GM18498 (cell line): ENCODE measurements at regions not wholly inside any gene's neighbourhood (a gene's known extent, or its start where the extent isn't known, plus 50 kb on each side); places are given as distances from the start of the nearest gene placed in this dataset.

ENCODE experiments used
- ATAC-seq: cut with Tn5 transposase; IDR thresholded peaks from one replicate; pipeline ENCODE4 v1.9.1; 2021; ENCODE audit warnings: mild to moderate bottlenecking, moderate library complexity; ENCODE audit not compliant: unreplicated experiment

DNA sequence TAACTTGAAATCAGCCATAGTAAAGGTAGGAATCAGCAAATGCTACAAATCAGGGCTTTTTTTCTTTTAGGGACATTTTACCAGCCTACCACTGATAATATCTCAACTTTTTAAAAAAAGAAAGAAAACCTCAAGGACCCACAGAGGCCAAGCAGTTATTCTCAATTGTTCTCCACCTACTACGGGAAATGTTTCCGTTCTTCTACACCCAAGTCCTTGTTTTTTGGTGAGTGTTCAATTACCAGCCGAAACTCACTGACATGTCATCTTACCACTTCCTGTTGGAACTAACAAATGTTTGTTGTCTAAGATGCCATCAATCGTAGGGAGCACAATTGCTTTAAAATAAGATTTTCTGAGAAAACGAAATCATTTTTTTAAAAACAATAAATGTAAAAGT, 50.2 kb upstream of the CDK1 start:
- ATAC-seq, result no peak

GRCh38 chr10:60726257-60726656, 52.0 kb upstream of the CDK1 start:
- ATAC-seq, result no peak

- ATAC-seq, result no peak
These were observed 55.7 kb upstream of the CDK1 start for GRCh38 chr10:60722623-60723022.

DNA sequence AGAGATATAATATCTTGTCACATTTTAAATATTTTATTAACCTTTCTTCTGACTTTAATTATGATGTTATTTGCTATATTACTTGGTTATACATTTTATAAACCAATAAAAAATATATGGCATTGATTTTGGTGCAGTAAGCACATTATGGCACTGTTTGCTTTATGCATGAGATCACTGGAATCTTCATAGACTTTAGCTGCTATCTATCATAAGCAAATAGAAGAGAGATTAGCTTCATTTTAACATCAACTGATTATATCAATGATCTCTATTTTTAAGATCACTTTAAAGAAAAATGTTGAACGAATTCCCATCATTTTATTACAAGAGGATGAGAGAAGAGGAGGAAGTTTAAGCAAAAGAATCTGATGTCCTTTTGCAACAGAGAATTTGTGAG, 58.6 kb upstream of the CDK1 start:
- ATAC-seq, result no peak

GRCh38 chr10:60718886-60719285, 59.4 kb upstream of the CDK1 start:
- no peak for ATAC-seq

DNA sequence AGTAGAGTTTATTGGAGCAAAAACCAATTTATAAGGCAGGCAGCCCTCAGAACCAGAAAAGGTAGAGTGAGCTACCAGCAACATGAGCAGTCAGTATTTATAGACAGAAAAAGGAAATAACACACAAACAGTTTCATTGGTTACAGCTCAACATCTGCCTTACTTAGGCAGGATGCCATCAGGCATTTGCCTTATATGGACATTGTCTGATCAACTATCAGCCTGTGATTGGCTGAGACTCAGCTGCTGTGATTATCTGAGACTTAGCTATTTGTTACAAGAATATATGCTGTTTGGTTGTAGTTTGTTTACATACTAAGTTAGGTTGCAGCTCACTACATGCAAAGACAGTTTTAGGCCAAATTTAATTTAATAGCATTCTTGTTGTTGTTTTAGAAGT, 60.4 kb upstream of the CDK1 start:
- peak; percentile 88 for ATAC-seq

DNA sequence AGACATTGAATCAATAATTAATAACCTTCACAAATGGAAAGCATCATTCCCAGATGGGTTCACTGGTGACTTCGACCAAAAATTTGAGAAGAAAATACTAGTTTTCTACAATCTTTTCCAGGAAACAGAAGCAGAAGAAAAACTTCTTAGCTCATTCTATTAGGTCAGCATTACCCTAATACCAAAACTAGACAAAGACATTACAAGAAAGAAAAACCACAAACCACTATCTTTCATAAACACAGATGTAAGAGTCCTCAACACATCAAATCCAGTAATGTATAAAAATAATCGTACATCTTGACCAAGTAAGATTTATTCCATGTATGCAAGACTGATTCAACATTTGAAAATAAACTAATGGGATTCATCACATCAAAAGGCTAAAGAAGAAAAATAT, 64.0 kb upstream of the CDK1 start:
- no peak for ATAC-seq

GRCh38 chr10:60711496-60711895, 66.8 kb upstream of the CDK1 start:
- no peak for ATAC-seq

GRCh38 chr10:60710041-60710440, 68.2 kb upstream of the CDK1 start:
- ATAC-seq, result no peak

DNA sequence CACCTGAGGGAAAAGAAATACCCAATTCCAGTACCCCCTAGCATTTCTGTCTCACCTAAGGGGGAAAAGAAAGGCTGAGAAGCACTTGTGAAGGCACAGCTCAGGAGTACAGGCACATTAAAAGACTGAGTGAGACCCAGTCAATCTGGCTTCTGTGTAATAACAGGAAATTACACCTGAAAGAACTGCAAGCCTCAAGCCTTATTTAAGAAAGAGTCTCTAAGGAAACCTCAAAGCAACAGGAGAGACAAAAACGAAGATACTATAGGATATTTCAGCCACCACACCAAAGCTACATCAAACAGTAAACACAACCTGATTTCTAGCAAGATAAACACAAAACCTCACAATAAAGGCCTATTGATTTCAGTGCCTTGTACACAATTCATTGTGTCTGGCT, 69.6 kb upstream of the CDK1 start:
- ATAC-seq, result no peak

- no peak for ATAC-seq
These were observed 70.4 kb upstream of the CDK1 start for GRCh38 chr10:60707841-60708240.

DNA sequence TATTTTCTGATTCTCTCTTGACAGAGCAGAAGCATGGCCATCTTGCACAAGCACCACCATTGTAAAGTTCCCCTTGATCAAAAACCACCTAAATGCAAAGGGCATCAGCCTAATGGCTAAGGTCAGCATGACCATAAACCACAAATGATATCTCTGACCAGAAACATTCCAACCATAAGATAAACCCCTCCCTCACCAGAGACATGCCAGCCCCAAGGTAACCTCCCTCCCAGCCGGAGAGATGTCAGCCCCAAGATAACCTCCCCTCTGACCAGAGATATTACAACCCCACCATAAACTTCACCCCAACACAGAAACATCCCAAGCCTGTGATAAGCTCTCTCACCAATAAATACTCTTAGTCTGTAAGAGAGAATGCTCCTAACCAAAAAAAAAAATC, 72.1 kb upstream of the CDK1 start:
- ATAC-seq, result no peak

- ATAC-seq, result no peak
These were observed 72.9 kb upstream of the CDK1 start for GRCh38 chr10:60705376-60705775.

DNA sequence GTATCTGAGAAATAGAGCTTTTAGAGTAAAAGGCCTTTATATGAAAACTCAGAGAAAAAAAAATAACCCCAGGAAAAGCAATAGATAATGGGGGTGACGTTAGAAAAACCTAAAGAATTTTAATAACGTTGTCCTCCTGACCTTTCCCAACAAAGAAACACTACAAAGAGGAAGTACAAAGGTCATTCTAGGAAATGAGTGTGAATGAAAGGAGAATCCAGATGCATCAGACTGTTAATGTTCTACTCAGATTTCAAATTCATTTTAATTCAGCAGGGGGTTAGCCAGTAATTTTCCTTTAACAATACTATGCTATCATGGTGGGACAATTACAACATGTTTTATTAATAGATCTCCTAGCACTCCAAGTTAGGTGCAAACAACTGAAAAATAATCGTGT, 73.8 kb upstream of the CDK1 start:
- no peak for ATAC-seq

GRCh38 chr10:60703266-60704041, 74.8 kb upstream of the CDK1 start:
- ATAC-seq, result no peak

- no peak for ATAC-seq
These were observed 90.6 kb upstream of the CDK1 start for GRCh38 chr10:60687679-60688078.

- no peak for ATAC-seq
These were observed 94.2 kb upstream of the CDK1 start for GRCh38 chr10:60684091-60684490.

DNA sequence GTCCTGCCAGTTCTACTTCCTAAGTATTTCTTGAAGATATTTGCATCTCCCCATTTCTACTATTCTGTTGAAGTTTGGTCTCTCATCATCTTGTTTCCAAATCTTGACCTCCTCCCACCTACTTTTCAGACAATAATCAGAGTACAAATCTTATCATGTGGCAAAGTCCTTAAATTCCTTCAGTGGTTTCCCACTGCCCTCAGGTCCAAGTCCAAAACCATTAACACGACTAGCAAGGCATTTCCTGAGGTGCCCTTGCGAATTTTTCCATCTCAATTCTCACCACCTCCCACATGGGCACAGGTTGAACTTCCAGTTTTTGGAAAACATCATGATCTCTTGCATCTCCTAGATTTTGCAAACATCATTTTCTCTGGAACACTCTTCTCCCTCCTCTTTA, 97.2 kb upstream of the CDK1 start:
- ATAC-seq, result no peak

- ATAC-seq, result no peak
These were observed 98.8 kb upstream of the CDK1 start for GRCh38 chr10:60679388-60679990.

DNA sequence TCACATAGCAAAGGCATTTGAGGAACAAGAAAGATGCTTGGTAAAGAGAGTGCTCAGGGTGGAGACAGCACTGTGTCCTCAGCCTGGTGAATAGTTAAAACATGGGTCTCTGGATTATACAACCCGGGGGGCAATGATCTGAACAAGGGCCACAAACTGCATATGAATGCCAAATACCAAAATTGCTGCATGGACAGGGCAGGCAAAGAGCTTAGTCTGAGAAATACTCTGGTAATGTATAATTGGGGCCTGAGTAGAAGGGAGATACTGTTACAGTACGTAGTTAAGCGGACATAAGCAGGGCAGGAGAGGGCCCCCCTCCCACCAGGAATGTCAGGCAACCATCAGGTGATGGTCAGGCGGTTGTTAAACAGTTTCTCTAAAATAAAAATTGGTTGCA, 99.3 kb upstream of the CDK1 start:
- no peak for ATAC-seq

DNA sequence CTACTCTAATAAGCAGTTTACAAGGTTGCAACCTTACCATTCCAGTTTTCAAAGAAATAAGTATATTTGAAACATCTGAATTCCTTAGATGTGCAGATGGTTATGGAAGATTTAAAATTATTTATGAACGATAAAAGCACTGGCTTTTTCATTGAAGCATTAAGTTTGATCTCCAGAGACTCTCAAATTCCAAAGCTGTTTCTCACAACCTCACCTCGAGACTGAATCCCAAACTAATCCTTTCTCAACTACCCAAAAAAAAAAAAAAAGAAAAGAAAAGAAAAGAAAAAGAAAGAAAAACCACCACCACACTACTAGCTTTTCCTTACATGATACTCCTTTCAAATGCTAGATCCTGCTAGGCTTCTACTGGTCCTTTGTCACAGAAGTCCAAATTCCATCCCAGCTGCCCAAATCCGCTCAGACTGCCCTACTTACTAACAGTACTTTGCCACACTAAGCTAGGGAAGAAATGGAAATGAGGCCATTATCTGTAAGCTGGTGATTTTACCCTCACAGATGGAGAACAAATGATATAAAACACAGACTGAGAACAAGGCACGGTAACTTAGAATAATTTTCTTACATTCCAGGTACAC, 100.6 kb upstream of the CDK1 start:
- no peak for ATAC-seq

GRCh38 chr10:60675236-60675635, 103.0 kb upstream of the CDK1 start:
- no peak for ATAC-seq
